ENCODE measurements at regions not wholly inside any gene's neighbourhood (a gene's known extent, or its start where the extent isn't known, plus 50 kb on each side); places are given as distances from the start of the nearest gene placed in this dataset.
A peak's percentile ranks its signal among the peaks of the same experiment; 100 is the strongest.

- peak in 1 of 2 experiments; percentile 35 for DNase-seq (ENCODE audit: low read depth in 1 of 2, low spot score in 1 of 2)
- in situ Hi-C loops (cut with HindIII; ENCODE audit: low pct_unique_long_range_greater_than_20kb, low sequenced_read_pairs) = no loop called here
- TF ChIP-seq JUND (IDR thresholded peaks at IDR 0.05; ENCODE audit: low read depth) = no peak
These were observed 597.7 kb downstream of the CCDC171 start for GRCh38 chr9:16150501-16150900.

GRCh38 chr9:16150938-16151650, 598.3 kb downstream of the CCDC171 start:
- no peak for TF ChIP-seq JUND (IDR thresholded peaks at IDR 0.05; ENCODE audit: low read depth)

GRCh38 chr9:16152276-16153101, 599.6 kb downstream of the CCDC171 start:
- in situ Hi-C loops (cut with HindIII; ENCODE audit: low pct_unique_long_range_greater_than_20kb, low sequenced_read_pairs) = no loop called here
- TF ChIP-seq JUND (IDR thresholded peaks at IDR 0.05; ENCODE audit: low read depth) = no peak
- DNase-seq (ENCODE audit: low read depth in 1 of 2, low spot score in 1 of 2) = no peak

More at GRCh38 chr9:16150938-16151650, 598.3 kb downstream of the CCDC171 start:
- DNase-seq (ENCODE audit: low read depth in 1 of 2, low spot score in 1 of 2) = no peak
- in situ Hi-C loops (cut with HindIII; ENCODE audit: low pct_unique_long_range_greater_than_20kb, low sequenced_read_pairs) = no loop called here

DNA sequence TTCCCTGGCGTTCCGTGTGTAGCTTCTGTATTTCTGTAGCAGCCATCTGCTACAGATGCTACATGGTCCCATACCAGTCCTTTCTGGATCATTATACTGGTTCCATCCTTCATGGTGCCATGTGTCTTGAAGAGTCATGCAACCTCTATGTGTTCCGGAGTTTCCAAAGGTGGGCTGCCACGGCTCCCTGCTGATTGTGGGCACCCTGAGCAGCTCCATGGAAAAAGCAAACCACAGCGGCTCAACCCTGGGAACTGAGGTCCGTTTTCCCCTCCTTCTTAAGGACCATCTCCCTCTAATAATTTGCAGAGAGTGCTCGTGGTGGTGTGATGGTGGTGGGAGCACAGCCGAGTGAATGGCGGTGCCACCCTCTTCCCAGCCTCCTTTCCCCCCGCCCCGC, 600.4 kb downstream of the CCDC171 start:
- no peak for DNase-seq (ENCODE audit: low read depth in 1 of 2, low spot score in 1 of 2)
- in situ Hi-C loops (cut with HindIII; ENCODE audit: low pct_unique_long_range_greater_than_20kb, low sequenced_read_pairs) = no loop called here
- no peak for TF ChIP-seq JUND (IDR thresholded peaks at IDR 0.05; ENCODE audit: low read depth)

GRCh38 chr9:16153741-16154140, 600.9 kb downstream of the CCDC171 start:
- in situ Hi-C loops (cut with HindIII; ENCODE audit: low pct_unique_long_range_greater_than_20kb, low sequenced_read_pairs) = no loop called here
- no peak for DNase-seq (ENCODE audit: low read depth in 1 of 2, low spot score in 1 of 2)

GRCh38 chr9:16154521-16155078, 601.8 kb downstream of the CCDC171 start:
- TF ChIP-seq JUND (IDR thresholded peaks at IDR 0.05; ENCODE audit: low read depth) = no peak
- peak in 1 of 2 experiments; percentile 44 for DNase-seq (ENCODE audit: low read depth in 1 of 2, low spot score in 1 of 2)
- in situ Hi-C loops (cut with HindIII; ENCODE audit: low pct_unique_long_range_greater_than_20kb, low sequenced_read_pairs) = no loop called here

More at GRCh38 chr9:16153741-16154140, 600.9 kb downstream of the CCDC171 start:
- TF ChIP-seq JUND (IDR thresholded peaks at IDR 0.05; ENCODE audit: low read depth) = no peak

DNA sequence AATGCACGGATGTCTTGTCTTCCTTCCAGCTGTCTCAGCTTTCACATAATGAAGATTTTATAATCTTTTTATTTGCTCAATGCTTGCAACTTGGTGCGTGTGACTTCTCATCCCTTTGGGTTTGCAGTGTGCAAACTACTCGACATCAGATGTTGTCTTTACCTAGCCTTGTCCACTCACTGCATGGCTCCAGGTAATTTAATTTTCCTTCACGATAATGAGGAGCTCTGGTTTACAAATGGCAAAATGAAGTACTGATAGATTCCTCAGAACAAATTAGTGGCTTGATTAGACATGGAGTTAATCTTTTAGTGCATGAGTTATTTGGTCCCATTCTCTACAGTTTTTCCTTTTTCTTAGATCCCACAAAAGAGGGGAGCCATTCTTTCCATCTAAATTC, 603.0 kb downstream of the CCDC171 start:
- in situ Hi-C loops (cut with HindIII; ENCODE audit: low pct_unique_long_range_greater_than_20kb, low sequenced_read_pairs) = no loop called here
- no peak for TF ChIP-seq JUND (IDR thresholded peaks at IDR 0.05; ENCODE audit: low read depth)

GRCh38 chr9:16157216-16157615, 604.4 kb downstream of the CCDC171 start:
- no peak for TF ChIP-seq JUND (IDR thresholded peaks at IDR 0.05; ENCODE audit: low read depth)
- no peak for DNase-seq (ENCODE audit: low read depth in 1 of 2, low spot score in 1 of 2)
- in situ Hi-C loops (cut with HindIII; ENCODE audit: low pct_unique_long_range_greater_than_20kb, low sequenced_read_pairs) = no loop called here

More for the DNA sequence above, 603.0 kb downstream of the CCDC171 start:
- no peak for DNase-seq (ENCODE audit: low read depth in 1 of 2, low spot score in 1 of 2)

DNA sequence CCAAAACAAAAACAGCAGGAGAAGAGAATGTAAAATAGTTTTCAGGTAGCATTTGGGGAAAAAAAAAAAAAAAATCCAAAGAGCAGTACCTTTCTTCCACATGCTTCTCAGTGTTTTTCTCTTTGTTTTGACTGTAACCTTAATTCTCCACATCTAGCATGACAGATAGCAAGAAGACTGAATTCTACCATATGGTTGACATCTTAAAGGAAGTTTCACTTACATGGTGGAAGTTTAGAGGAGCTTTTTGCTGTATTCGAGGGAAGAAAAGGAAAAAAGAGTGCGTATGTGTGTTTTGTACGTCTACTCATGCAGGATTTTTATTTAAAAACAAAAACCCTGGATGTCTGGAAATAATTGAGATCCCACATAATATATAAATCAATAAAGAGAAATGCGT, 604.8 kb downstream of the CCDC171 start:
- in situ Hi-C loops (cut with HindIII; ENCODE audit: low pct_unique_long_range_greater_than_20kb, low sequenced_read_pairs) = no loop called here
- DNase-seq (ENCODE audit: low read depth in 1 of 2, low spot score in 1 of 2) = no peak
- TF ChIP-seq JUND (IDR thresholded peaks at IDR 0.05; ENCODE audit: low read depth) = no peak

GRCh38 chr9:16158093-16158492, 605.2 kb downstream of the CCDC171 start:
- no peak for DNase-seq (ENCODE audit: low read depth in 1 of 2, low spot score in 1 of 2)
- in situ Hi-C loops (cut with HindIII; ENCODE audit: low pct_unique_long_range_greater_than_20kb, low sequenced_read_pairs) = no loop called here
- TF ChIP-seq JUND (IDR thresholded peaks at IDR 0.05; ENCODE audit: low read depth) = no peak

- no peak for DNase-seq (ENCODE audit: low read depth in 1 of 2, low spot score in 1 of 2)
- in situ Hi-C loops (cut with HindIII; ENCODE audit: low pct_unique_long_range_greater_than_20kb, low sequenced_read_pairs) = no loop called here
- no peak for TF ChIP-seq JUND (IDR thresholded peaks at IDR 0.05; ENCODE audit: low read depth)
These were observed 608.6 kb downstream of the CCDC171 start for GRCh38 chr9:16161483-16161882.

DNA sequence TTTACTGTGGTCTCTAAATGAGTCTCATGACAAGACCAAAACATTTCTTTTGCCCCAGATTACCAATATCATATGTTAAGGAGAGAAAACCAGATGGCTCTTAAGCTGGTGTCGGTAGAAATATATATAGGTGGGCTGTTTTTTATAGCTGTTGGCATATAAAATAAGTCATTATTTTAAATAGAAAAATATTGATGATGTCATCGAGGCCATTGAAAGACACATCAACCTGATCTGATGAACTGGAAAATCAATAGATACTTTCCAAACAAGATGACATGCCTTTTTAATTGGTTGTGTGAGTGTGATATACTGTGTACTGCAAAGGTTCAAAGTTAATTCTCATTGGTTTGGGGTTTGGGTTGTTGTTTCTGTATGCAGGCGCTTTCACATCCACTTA, 617.3 kb downstream of the CCDC171 start:
- no peak for TF ChIP-seq JUND (IDR thresholded peaks at IDR 0.05; ENCODE audit: low read depth)

DNA sequence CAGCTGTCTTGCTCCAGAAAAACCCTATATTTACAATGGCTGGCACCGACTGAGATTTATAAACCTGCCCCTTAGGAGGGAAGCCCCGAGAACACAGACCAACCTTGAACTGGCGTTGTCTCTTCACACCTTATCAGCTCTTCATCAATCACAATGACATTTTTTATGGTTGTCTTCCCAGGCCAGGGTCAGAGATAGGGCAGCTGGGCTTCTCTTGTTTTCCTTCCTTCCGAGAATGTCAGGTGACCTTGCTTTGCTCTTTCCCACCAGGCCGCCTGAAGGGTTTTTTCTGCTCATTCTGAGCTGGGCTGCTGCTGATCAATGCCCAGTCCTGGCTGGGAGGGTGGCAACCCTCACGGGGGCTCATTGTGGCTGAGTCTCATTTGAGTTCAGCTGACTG, 619.1 kb downstream of the CCDC171 start:
- no peak for TF ChIP-seq JUND (IDR thresholded peaks at IDR 0.05; ENCODE audit: low read depth)
- in situ Hi-C loops (cut with HindIII; ENCODE audit: low pct_unique_long_range_greater_than_20kb, low sequenced_read_pairs) = no loop called here
- no peak for DNase-seq (ENCODE audit: low read depth in 1 of 2, low spot score in 1 of 2)

More for the DNA sequence above, 617.3 kb downstream of the CCDC171 start:
- in situ Hi-C loops (cut with HindIII; ENCODE audit: low pct_unique_long_range_greater_than_20kb, low sequenced_read_pairs) = no loop called here
- no peak for DNase-seq (ENCODE audit: low read depth in 1 of 2, low spot score in 1 of 2)
